ENCODE measurements at regions not wholly inside any gene's neighbourhood (a gene's known extent, or its start where the extent isn't known, plus 50 kb on each side); places are given as distances from the start of the nearest gene placed in this dataset.

DNA sequence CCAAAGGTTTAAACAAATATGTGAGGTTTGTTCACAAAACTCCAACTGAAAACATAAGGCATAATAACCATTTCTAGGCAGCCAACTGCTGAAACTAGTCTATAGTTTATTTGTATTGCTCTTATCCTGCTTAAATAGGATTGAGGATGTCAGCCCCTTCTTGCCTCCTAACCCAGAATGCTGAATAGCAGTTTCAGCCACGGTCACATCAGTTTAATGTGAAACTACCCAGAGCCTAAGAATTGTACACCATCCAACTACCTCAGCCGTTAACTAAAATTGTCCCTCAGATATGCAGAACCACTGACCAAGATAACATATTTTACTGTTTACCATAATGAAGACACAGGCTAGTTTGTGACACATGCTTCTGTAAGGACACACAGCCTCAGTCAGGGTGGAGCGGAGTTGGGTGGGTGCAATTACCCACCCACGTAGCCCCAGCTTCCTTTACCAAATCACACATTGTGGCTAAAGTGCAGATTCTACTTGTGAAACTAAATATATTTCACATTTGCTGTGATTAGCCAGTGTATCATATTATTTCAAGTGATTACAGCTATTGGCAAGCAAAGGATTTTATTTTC lies 259.9 kb downstream of the EFNB2 start:
- H3K4me1 Mint-ChIP-seq (ENCODE audit: low read depth, unreplicated experiment), result peaks cover 1% of the 10 kb centered on the region
- TF ChIP-seq, protein P1, sequence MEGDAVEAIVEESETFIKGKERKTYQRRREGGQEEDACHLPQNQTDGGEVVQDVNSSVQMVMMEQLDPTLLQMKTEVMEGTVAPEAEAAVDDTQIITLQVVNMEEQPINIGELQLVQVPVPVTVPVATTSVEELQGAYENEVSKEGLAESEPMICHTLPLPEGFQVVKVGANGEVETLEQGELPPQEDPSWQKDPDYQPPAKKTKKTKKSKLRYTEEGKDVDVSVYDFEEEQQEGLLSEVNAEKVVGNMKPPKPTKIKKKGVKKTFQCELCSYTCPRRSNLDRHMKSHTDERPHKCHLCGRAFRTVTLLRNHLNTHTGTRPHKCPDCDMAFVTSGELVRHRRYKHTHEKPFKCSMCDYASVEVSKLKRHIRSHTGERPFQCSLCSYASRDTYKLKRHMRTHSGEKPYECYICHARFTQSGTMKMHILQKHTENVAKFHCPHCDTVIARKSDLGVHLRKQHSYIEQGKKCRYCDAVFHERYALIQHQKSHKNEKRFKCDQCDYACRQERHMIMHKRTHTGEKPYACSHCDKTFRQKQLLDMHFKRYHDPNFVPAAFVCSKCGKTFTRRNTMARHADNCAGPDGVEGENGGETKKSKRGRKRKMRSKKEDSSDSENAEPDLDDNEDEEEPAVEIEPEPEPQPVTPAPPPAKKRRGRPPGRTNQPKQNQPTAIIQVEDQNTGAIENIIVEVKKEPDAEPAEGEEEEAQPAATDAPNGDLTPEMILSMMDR (IDR thresholded peaks at IDR 0.05; ENCODE audit: partially characterized antibody, unreplicated experiment), result no peak
- peaks cover under 1% of the 10 kb centered on the region for H3K9me3 Mint-ChIP-seq (ENCODE audit: unreplicated experiment)
- H3K27ac Mint-ChIP-seq (ENCODE audit: unreplicated experiment), result no peak overlapping the region
- no peak for DNase-seq
- no peaks in the 10 kb centered on the region for H3K36me3 Mint-ChIP-seq (ENCODE audit: unreplicated experiment)
- no peak overlapping the region for H3K4me3 Mint-ChIP-seq (ENCODE audit: unreplicated experiment)
- peaks cover 2% of the 10 kb centered on the region for H3K27me3 Mint-ChIP-seq (ENCODE audit: unreplicated experiment)

DNA sequence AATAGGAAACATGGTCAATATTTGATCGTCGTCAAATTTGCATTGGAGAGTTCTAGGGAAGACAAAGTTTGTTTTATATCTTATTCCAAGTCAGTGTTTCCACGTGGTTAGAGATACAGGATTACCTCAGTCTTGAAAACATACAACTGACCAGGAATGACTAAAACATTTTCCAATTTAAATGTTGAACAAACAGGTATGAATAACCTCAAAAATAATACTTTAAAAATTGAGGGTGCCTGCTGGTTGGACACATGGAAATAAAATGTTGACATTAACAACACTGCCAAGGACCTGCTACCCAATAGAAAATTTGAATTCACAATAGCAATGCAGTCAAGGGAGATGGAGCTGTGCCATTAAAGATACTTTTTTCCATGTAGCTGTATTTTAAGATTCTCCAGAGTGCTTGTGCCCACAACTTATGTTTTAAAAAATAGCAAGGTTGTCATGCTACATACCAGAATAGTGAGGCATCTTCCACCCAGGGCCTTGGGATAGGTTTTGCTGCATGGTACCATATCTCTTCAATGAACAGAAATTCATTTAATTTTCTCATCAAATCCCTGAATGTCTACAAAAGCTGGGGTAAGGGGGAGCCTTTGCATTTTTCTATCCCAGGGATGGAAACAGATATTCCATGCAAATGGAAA lies 260.8 kb downstream of the EFNB2 start:
- DNase-seq, result no peak
- H3K27ac Mint-ChIP-seq (ENCODE audit: unreplicated experiment), result no peak overlapping the region
- peaks cover 1% of the 10 kb centered on the region for H3K9me3 Mint-ChIP-seq (ENCODE audit: unreplicated experiment)
- H3K36me3 Mint-ChIP-seq (ENCODE audit: unreplicated experiment), result no peaks in the 10 kb centered on the region
- H3K27me3 Mint-ChIP-seq (ENCODE audit: unreplicated experiment), result peaks cover 2% of the 10 kb centered on the region
- peaks cover 1% of the 10 kb centered on the region for H3K4me1 Mint-ChIP-seq (ENCODE audit: low read depth, unreplicated experiment)
- TF ChIP-seq, protein P1 (IDR thresholded peaks at IDR 0.05; ENCODE audit: partially characterized antibody, unreplicated experiment), result no peak
- no peak overlapping the region for H3K4me3 Mint-ChIP-seq (ENCODE audit: unreplicated experiment)

GRCh38 chr13:106263801-106264200 lies 271.7 kb downstream of the EFNB2 start:
- Mint-ChIP-seq H3K36me3 (ENCODE audit: unreplicated experiment) (no peaks in the 10 kb centered on the region), H3K27me3 (ENCODE audit: unreplicated experiment) (no peaks in the 10 kb centered on the region), H3K9me3 (ENCODE audit: unreplicated experiment) (no peaks in the 10 kb centered on the region), H3K27ac (ENCODE audit: unreplicated experiment) (no peak overlapping the region), H3K4me3 (ENCODE audit: unreplicated experiment) (no peak overlapping the region), H3K4me1 (ENCODE audit: low read depth, unreplicated experiment) (no peaks in the 10 kb centered on the region)
- DNase-seq, result no peak
- TF ChIP-seq, protein P1 (IDR thresholded peaks at IDR 0.05; ENCODE audit: partially characterized antibody, unreplicated experiment), result no peak

DNA sequence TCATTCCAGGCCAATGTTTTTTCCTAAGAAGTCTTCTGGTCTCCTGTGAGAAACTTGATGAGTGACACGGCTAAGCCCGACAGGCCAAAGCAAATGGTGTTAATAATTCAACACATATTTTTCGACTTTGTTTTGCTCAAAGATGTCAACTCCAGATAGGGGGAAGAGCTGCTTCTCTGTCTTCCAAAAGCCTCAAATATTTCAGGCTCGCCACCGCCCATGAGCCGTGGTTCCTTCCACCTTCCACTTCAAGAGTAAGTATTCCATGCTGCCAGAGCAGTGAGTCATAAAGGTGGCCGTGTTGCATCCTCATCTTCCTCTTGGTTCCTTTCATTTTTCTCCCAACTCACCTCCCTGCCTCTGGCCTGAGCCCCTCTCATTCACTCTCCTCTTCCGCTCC lies 272.6 kb downstream of the EFNB2 start:
- no peaks in the 10 kb centered on the region for H3K4me1 Mint-ChIP-seq (ENCODE audit: low read depth, unreplicated experiment)
- H3K27ac Mint-ChIP-seq (ENCODE audit: unreplicated experiment), result no peak overlapping the region
- H3K36me3 Mint-ChIP-seq (ENCODE audit: unreplicated experiment), result no peaks in the 10 kb centered on the region
- no peaks in the 10 kb centered on the region for H3K9me3 Mint-ChIP-seq (ENCODE audit: unreplicated experiment)
- H3K4me3 Mint-ChIP-seq (ENCODE audit: unreplicated experiment), result no peak overlapping the region
- TF ChIP-seq, protein P1 (IDR thresholded peaks at IDR 0.05; ENCODE audit: partially characterized antibody, unreplicated experiment), result no peak
- DNase-seq, result no peak
- no peaks in the 10 kb centered on the region for H3K27me3 Mint-ChIP-seq (ENCODE audit: unreplicated experiment)

DNA sequence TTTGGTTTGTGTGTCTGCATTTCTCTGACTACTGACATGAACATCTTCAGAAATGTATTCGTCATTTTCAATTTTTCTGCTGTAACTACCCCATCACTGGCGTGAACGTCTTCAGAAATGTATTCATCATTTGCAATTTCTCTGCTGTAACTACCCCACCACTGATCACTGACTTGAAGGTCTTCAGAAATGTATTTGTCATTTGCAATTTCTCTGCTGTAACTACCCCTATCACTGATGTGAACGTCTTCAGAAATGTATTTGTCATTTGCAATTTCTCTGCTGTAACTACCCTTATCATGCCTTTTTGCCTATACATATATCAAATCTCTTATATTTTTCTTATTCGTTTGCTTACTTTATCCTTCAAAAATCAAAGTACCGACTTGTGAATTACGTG lies 274.0 kb downstream of the EFNB2 start:
- H3K4me1 Mint-ChIP-seq (ENCODE audit: low read depth, unreplicated experiment), result no peaks in the 10 kb centered on the region
- no peaks in the 10 kb centered on the region for H3K9me3 Mint-ChIP-seq (ENCODE audit: unreplicated experiment)
- DNase-seq, result no peak
- no peaks in the 10 kb centered on the region for H3K27me3 Mint-ChIP-seq (ENCODE audit: unreplicated experiment)
- no peaks in the 10 kb centered on the region for H3K36me3 Mint-ChIP-seq (ENCODE audit: unreplicated experiment)
- no peak overlapping the region for H3K27ac Mint-ChIP-seq (ENCODE audit: unreplicated experiment)
- TF ChIP-seq, protein P1 (IDR thresholded peaks at IDR 0.05; ENCODE audit: partially characterized antibody, unreplicated experiment), result no peak
- no peak overlapping the region for H3K4me3 Mint-ChIP-seq (ENCODE audit: unreplicated experiment)
